ENCODE measurements at regions not wholly inside any gene's neighbourhood (a gene's known extent, or its start where the extent isn't known, plus 50 kb on each side); places are given as distances from the start of the nearest gene placed in this dataset.
A peak's percentile ranks its signal among the peaks of the same experiment; 100 is the strongest.

- peak; percentile 68 for TF ChIP-seq PRDM10 (CRISPR knock-in tag; IDR thresholded peaks at IDR 0.05; ENCODE audit: low read depth)
- TF ChIP-seq ZNF354B (CRISPR knock-in tag; IDR thresholded peaks at IDR 0.05): no peak
- TF ChIP-seq KLF9 (CRISPR knock-in tag; IDR thresholded peaks at IDR 0.05; ENCODE audit: low read depth): peak; percentile 94
- peak; percentile 97 for TF ChIP-seq YEATS4 (CRISPR knock-in tag; IDR thresholded peaks at IDR 0.05; ENCODE audit: borderline replicate concordance)
- TF ChIP-seq ZNF839 (CRISPR knock-in tag; IDR thresholded peaks at IDR 0.05; ENCODE audit: borderline replicate concordance): no peak
- peak; percentile 71 for TF ChIP-seq RAD21 (CRISPR knock-in tag; IDR thresholded peaks at IDR 0.05)
- TF ChIP-seq ZFP36L1 (CRISPR knock-in tag; IDR thresholded peaks at IDR 0.05): peak; percentile 95; the same call in 1 of the 2 replicates
- TF ChIP-seq RBFOX2 (IDR thresholded peaks at IDR 0.05; ENCODE audit: low read depth, low read length): peak; percentile 75
- no peak for TF ChIP-seq SRSF4 (IDR thresholded peaks at IDR 0.05; ENCODE audit: low read depth, low read length, poor library complexity, severe bottlenecking)
- TF ChIP-seq ZBTB42 (CRISPR knock-in tag; IDR thresholded peaks at IDR 0.05): no peak; the same call in none of the 2 replicates
- peak; percentile 49; the same call in 1 of the 2 replicates for TF ChIP-seq USF2 (IDR thresholded peaks at IDR 0.05; ENCODE audit: low read depth, low read length)
- peak; percentile 72; the same call in 1 of the 2 replicates for TF ChIP-seq USF2 (CRISPR knock-in tag; IDR thresholded peaks at IDR 0.05; ENCODE audit: borderline replicate concordance)
- TF ChIP-seq MTA3 (CRISPR knock-in tag; IDR thresholded peaks at IDR 0.05): no peak
- no peak for TF ChIP-seq ZNF605 (CRISPR knock-in tag; IDR thresholded peaks at IDR 0.05)
- 0 out of 2 replicates have a peak, but pooled peaks have one; percentile 60 for TF ChIP-seq NFIB (CRISPR knock-in tag; IDR thresholded peaks at IDR 0.05; ENCODE audit: borderline replicate concordance)
- peak; percentile 77; the same call in 1 of the 2 replicates for TF ChIP-seq HOMEZ (CRISPR knock-in tag; IDR thresholded peaks at IDR 0.05; ENCODE audit: low read depth)
- no peak for TF ChIP-seq ZNF850 (CRISPR knock-in tag; conservative IDR thresholded peaks at IDR 0.05)
- TF ChIP-seq ELF1 (CRISPR knock-in tag; IDR thresholded peaks at IDR 0.05): peak; percentile 84
- TF ChIP-seq ZNF629 (CRISPR knock-in tag; conservative IDR thresholded peaks at IDR 0.05): peak; percentile 77
These were observed 120.2 kb downstream of the INHBB start (continued) for GRCh38 chr2:120465989-120466703.
